A549 (cell line): ENCODE measurements at regions not wholly inside any gene's neighbourhood (a gene's known extent, or its start where the extent isn't known, plus 50 kb on each side); places are given as distances from the start of the nearest gene placed in this dataset.

Experiments
- ATAC-seq, 2 experiments: fragments of 200-7000 bp in 1 of 2; fragments of >200 bp in 1 of 2; cut with Nextera tagmentation in 1 of 2; cut with Tn5 transposase in 1 of 2; 3 replicates each; pipeline versions ENCODE4 v1.8.0 to v1.9.1; 2018 to 2020; ENCODE audit warnings: mild to moderate bottlenecking in 1 of 2, moderate library complexity in 1 of 2
- CTCF ChIA-PET: fragments of 300-600 bp; sonication (Branson Sonifier 250); formaldehyde crosslinking; extraction: SDS; loops from one replicate; lab custom pipeline; 2021; ENCODE audit warnings: antibody characterized with exemption, inconsistent platforms; lab: Yijun Ruan, JAX
- POLR2A ChIA-PET: fragments of 350-600 bp; formaldehyde crosslinking; extraction: SDS; loops from one replicate; lab custom pipeline; 2021; ENCODE audit warnings: antibody characterized with exemption, inconsistent platforms; lab: Yijun Ruan, JAX
- DNase-seq, 2 experiments: peaks; one replicate each; pipeline versions ENCODE4 v3.0.0 to v3.0.0-alpha.2; 2011 to 2016; ENCODE audit warnings: low read depth in 1 of 2, low spot score in 1 of 2
- FAIRE-seq: peaks from 2 replicates; lab custom pipeline; 2011; peaks lifted over from hg19 to GRCh38; lab: Jason Lieb, UNC
- H3K27ac ChIP-seq, 2 experiments: fragments of >200 bp; sonication (Bioruptor Twin); formaldehyde crosslinking; 3 replicates each; pipeline ENCODE4 v1.5.1; 2016 to 2017
- H3K4me1 ChIP-seq: fragments of >200 bp; sonication (Bioruptor Twin); formaldehyde crosslinking; 3 replicates; pipeline ENCODE4 v1.6.1; 2016
- H3K4me2 ChIP-seq: fragments of >200 bp; sonication (Bioruptor Twin); formaldehyde crosslinking; 3 replicates; pipeline ENCODE4 v1.6.1; 2016
- H3K4me3 ChIP-seq: fragments of >200 bp; sonication (Bioruptor Twin); formaldehyde crosslinking; 3 replicates; pipeline ENCODE4 v1.5.1; 2016
- H3K9me3 ChIP-seq: fragments of >200 bp; sonication (Bioruptor Twin); formaldehyde crosslinking; 3 replicates; pipeline ENCODE4 v1.6.1; 2016
- CBX2 ChIP-seq: fragments of 200-600 bp; sonication (generic); IDR thresholded peaks from 2 replicates; pipeline ENCODE4 v1.6.1; 2016; ENCODE audit warnings: low read depth, mild to moderate bottlenecking, borderline replicate concordance
- CBX8 ChIP-seq: fragments of 200-600 bp; sonication (generic); IDR thresholded peaks from 2 replicates; pipeline ENCODE4 v1.6.1; 2016
- EHF ChIP-seq: fragments of 250-450 bp; sonication (Bioruptor Pico); IDR thresholded peaks from 2 replicates; pipeline ENCODE4 v1.5.0; 2020; ENCODE audit warnings: mild to moderate bottlenecking
- EHMT2 ChIP-seq: fragments of 200-600 bp; sonication (generic); IDR thresholded peaks from 2 replicates; pipeline ENCODE4 v1.6.1; 2016; ENCODE audit warnings: antibody characterized with exemption, low read depth, mild to moderate bottlenecking, moderate library complexity
- FOSL2 ChIP-seq, 2 experiments: fragments of 450-650 bp in 1 of 2; fragments of >200 bp in 1 of 2; sonication (Bioruptor Twin) in 1 of 2; formaldehyde crosslinking; IDR thresholded peaks; 2 replicates each; pipeline versions ENCODE4 v1.5.0 to v1.6.1; 2016 to 2020; ENCODE audit warnings: mild to moderate bottlenecking in 1 of 2, moderate library complexity in 1 of 2
- HEYL ChIP-seq: fragments of 250-450 bp; sonication (Bioruptor Pico); IDR thresholded peaks from 2 replicates; pipeline ENCODE4 v1.8.0; 2021; ENCODE audit warnings: mild to moderate bottlenecking, moderate library complexity
- NPAS2 ChIP-seq: fragments of 250-450 bp; sonication (Bioruptor Pico); IDR thresholded peaks from 2 replicates; pipeline ENCODE4 v1.8.0; 2022; ENCODE audit warnings: mild to moderate bottlenecking, moderate library complexity, borderline replicate concordance
- NR3C1 ChIP-seq: fragments of >200 bp; sonication (Bioruptor Twin); formaldehyde crosslinking; IDR thresholded peaks from 3 replicates; pipeline ENCODE4 v1.6.1; 2017
- POLR2A ChIP-seq: IDR thresholded peaks from 2 replicates; pipeline ENCODE4 v1.6.1; 2012; ENCODE audit warnings: mild to moderate bottlenecking, low read length
- RAD21 ChIP-seq, 2 experiments: fragments of >200 bp in 1 of 2; sonication (Bioruptor Twin) in 1 of 2; formaldehyde crosslinking in 1 of 2; IDR thresholded peaks in 1 of 2; conservative IDR thresholded peaks in 1 of 2; 2 replicates in 1 of 2; 3 replicates in 1 of 2; pipeline ENCODE4 v1.6.1; 2012 to 2018; ENCODE audit warnings: inconsistent platforms in 1 of 2
- RNF2 ChIP-seq: fragments of 200-600 bp; sonication (generic); IDR thresholded peaks from 2 replicates; pipeline ENCODE4 v1.6.1; 2016; ENCODE audit warnings: low read depth, mild to moderate bottlenecking, antibody characterized with exemption, moderate library complexity, borderline replicate concordance
- TP53 ChIP-seq: fragments of 250-450 bp; sonication (Bioruptor Pico); IDR thresholded peaks from 2 replicates; pipeline ENCODE4 v1.5.0; 2021; ENCODE audit warnings: mild to moderate bottlenecking, moderate library complexity
- ZFP36 ChIP-seq: fragments of 450-650 bp; IDR thresholded peaks from 2 replicates; pipeline ENCODE4 v1.6.1; 2014; ENCODE audit warnings: borderline replicate concordance; ENCODE audit not compliant: partially characterized antibody
- WGBS: methylation state at CpG from one replicate; pipeline ENCODE4 v1.1.6; 2017; ENCODE audit errors: missing lambda C conversion rate; 5-methylcytosine and 5-hydroxymethylcytosine counted together
- TF ChIP-seq, protein P1 (sequence below): IDR thresholded peaks from 2 replicates; pipeline ENCODE4 v1.6.1; 2012; ENCODE audit warnings: low read depth, borderline replicate concordance
- TF ChIP-seq, protein P2 (sequence below): fragments of 450-650 bp; IDR thresholded peaks from 2 replicates; pipeline ENCODE4 v1.6.1; 2014; ENCODE audit warnings: antibody characterized with exemption
- TF ChIP-seq, protein P3 (sequence below): fragments of >200 bp; sonication (Bioruptor Twin); formaldehyde crosslinking; IDR thresholded peaks from 3 replicates; pipeline ENCODE4 v1.5.1; 2016
- TF ChIP-seq, protein P4 (sequence below): fragments of >200 bp; sonication (Bioruptor Twin); formaldehyde crosslinking; IDR thresholded peaks from 3 replicates; pipeline ENCODE4 v1.6.1; 2016
- TF ChIP-seq, protein P5 (sequence below): fragments of 250-450 bp; sonication (Bioruptor Pico); IDR thresholded peaks from 2 replicates; pipeline ENCODE4 v1.5.0; 2021; ENCODE audit warnings: mild to moderate bottlenecking, moderate library complexity, borderline replicate concordance

DNA sequence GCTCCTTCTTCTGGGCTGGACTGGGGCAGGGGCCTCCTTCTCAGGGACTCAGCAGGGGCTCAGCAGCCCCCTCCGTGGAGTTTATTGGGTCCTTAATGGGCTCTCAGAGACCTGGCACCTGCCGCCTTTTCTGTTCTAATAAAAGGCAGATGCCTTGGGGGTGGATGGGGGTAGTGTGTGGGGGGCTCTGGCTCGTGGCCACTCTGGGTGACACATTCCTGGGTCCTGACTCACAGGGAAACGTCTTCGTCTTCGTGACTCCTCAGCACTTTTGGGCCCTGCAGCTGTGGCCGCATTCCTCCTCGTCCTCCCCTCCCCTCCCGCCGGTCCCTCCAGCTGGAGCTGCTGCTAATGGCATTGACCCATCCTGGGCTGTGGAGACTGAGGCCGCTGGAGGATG is 107.8 kb upstream of the WNT4 start:
- ATAC-seq = no peak
- peaks cover 15% of the 10 kb centered on the region; the same call in 2 of the 3 replicates for H3K4me1 ChIP-seq
- TF ChIP-seq RNF2 (no peak), FOSL2 (IDR thresholded peaks at IDR 0.05) (no peak), FOSL2 (CRISPR knock-in tag; IDR thresholded peaks at IDR 0.05) (0 out of 2 replicates have a peak, but pooled peaks have one; percentile 8), ZFP36 (no peak)
- no peak overlapping the region for H3K4me2 ChIP-seq
- CTCF ChIA-PET = interaction anchor here (0.6 to 1.3 kb wide), 2 partner anchors 25 to 305 kb away, joined by 3 read pairs; no protein-coding TSS in a partner anchor
- no peak overlapping the region for H3K4me3 ChIP-seq
- H3K9me3 ChIP-seq = no peaks in the 10 kb centered on the region
- FAIRE-seq = no peak
- 51% methylated on average over 7 of the region's 11 CpGs for WGBS
- POLR2A ChIA-PET = no interaction called here
- no peak for DNase-seq
- no peak overlapping the region for H3K27ac ChIP-seq

DNA sequence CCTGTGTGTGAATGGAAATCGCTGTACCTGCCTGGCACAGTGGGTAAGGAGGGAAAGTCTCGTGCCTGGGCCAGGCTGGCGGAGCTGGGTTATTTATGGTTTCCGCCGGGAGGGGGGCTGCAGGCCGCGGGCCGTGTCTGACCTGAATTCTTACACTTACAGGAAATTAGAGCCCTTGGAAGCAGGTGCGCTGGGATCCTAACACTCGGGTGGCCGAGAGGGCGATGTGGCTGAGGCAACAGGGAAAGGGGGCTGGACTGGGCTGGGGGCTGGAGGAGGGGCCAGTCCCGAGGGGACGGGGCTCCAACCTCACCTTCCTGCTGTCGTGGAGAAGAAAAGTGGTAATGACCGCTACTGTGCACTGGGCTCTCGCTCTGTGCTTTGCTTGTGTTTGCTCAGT is 109.4 kb upstream of the WNT4 start:
- Histone ChIP-seq H3K27ac (no peak overlapping the region), H3K4me1 (peaks cover 25% of the 10 kb centered on the region), H3K4me2 (no peak overlapping the region), H3K4me3 (no peak overlapping the region), H3K9me3 (no peaks in the 10 kb centered on the region)
- no peak for DNase-seq
- no peak for FAIRE-seq
- ATAC-seq = no peak
- CTCF ChIA-PET = no interaction called here
- POLR2A ChIA-PET = no interaction called here
- no peak for TF ChIP-seq ZFP36
- TF ChIP-seq CBX8 = no peak
- no peak for TF ChIP-seq EHMT2
- no peak for TF ChIP-seq RAD21 (conservative IDR thresholded peaks at IDR 0.05 in 1 of 2, IDR thresholded peaks at IDR 0.05 in 1 of 2)
- TF ChIP-seq POLR2A = no peak
- TF ChIP-seq, protein P1, sequence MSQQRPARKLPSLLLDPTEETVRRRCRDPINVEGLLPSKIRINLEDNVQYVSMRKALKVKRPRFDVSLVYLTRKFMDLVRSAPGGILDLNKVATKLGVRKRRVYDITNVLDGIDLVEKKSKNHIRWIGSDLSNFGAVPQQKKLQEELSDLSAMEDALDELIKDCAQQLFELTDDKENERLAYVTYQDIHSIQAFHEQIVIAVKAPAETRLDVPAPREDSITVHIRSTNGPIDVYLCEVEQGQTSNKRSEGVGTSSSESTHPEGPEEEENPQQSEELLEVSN = no peak
- no peak for TF ChIP-seq NR3C1
- no peak for TF ChIP-seq RNF2
- TF ChIP-seq TP53 (CRISPR knock-in tag) = no peak
- TF ChIP-seq HEYL (CRISPR knock-in tag) = no peak
- TF ChIP-seq, protein P2, sequence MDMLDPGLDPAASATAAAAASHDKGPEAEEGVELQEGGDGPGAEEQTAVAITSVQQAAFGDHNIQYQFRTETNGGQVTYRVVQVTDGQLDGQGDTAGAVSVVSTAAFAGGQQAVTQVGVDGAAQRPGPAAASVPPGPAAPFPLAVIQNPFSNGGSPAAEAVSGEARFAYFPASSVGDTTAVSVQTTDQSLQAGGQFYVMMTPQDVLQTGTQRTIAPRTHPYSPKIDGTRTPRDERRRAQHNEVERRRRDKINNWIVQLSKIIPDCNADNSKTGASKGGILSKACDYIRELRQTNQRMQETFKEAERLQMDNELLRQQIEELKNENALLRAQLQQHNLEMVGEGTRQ = no peak
- TF ChIP-seq, protein P3, sequence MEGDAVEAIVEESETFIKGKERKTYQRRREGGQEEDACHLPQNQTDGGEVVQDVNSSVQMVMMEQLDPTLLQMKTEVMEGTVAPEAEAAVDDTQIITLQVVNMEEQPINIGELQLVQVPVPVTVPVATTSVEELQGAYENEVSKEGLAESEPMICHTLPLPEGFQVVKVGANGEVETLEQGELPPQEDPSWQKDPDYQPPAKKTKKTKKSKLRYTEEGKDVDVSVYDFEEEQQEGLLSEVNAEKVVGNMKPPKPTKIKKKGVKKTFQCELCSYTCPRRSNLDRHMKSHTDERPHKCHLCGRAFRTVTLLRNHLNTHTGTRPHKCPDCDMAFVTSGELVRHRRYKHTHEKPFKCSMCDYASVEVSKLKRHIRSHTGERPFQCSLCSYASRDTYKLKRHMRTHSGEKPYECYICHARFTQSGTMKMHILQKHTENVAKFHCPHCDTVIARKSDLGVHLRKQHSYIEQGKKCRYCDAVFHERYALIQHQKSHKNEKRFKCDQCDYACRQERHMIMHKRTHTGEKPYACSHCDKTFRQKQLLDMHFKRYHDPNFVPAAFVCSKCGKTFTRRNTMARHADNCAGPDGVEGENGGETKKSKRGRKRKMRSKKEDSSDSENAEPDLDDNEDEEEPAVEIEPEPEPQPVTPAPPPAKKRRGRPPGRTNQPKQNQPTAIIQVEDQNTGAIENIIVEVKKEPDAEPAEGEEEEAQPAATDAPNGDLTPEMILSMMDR = no peak
- TF ChIP-seq, protein P4, sequence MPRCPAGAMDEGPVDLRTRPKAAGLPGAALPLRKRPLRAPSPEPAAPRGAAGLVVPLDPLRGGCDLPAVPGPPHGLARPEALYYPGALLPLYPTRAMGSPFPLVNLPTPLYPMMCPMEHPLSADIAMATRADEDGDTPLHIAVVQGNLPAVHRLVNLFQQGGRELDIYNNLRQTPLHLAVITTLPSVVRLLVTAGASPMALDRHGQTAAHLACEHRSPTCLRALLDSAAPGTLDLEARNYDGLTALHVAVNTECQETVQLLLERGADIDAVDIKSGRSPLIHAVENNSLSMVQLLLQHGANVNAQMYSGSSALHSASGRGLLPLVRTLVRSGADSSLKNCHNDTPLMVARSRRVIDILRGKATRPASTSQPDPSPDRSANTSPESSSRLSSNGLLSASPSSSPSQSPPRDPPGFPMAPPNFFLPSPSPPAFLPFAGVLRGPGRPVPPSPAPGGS = no peak
- no peak for TF ChIP-seq NPAS2
- TF ChIP-seq CBX2 = no peak
- TF ChIP-seq, protein P5, sequence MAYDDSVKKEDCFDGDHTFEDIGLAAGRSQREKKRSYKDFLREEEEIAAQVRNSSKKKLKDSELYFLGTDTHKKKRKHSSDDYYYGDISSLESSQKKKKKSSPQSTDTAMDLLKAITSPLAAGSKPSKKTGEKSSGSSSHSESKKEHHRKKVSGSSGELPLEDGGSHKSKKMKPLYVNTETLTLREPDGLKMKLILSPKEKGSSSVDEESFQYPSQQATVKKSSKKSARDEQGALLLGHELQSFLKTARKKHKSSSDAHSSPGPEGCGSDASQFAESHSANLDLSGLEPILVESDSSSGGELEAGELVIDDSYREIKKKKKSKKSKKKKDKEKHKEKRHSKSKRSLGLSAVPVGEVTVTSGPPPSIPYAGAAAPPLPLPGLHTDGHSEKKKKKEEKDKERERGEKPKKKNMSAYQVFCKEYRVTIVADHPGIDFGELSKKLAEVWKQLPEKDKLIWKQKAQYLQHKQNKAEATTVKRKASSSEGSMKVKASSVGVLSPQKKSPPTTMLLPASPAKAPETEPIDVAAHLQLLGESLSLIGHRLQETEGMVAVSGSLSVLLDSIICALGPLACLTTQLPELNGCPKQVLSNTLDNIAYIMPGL (CRISPR knock-in tag) = no peak
- TF ChIP-seq EHF (CRISPR knock-in tag) = no peak
- WGBS = 66% methylated on average over 11 of the region's 17 CpGs
